ENCODE measurements at regions not wholly inside any gene's neighbourhood (a gene's known extent, or its start where the extent isn't known, plus 50 kb on each side); places are given as distances from the start of the nearest gene placed in this dataset.

GRCh38 chr14:50045837-50046236 lies 70.5 kb downstream of the VCPKMT start:
- no peak for DNase-seq (ENCODE audit: low spot score)
- H3K27ac ChIP-seq (ENCODE audit: low read depth in 1 of 2, low read length in 2 of 2), result peak overlapping the region; percentile 85 to 88
- peaks cover 11 to 31% (median 17%) of the 10 kb centered on the region in 4 donors for H3K4me1 ChIP-seq (ENCODE audit: control insufficient read depth in 4 of 4, insufficient read depth in 4 of 4, low read length in 3 of 4)
- peak overlapping the region; percentile 29 to 68 for H3K9ac ChIP-seq (ENCODE audit: low read depth in 1 of 2, low read length in 2 of 2)
- no peaks in the 10 kb centered on the region for H3K27me3 ChIP-seq (ENCODE audit: control insufficient read depth in 4 of 4, insufficient read depth in 4 of 4, low read length in 3 of 4)
- WGBS, result 98% methylated on average over 2 of the region's 2 CpGs
- no peaks in the 10 kb centered on the region for H3K36me3 ChIP-seq (ENCODE audit: control insufficient read depth in 4 of 4, insufficient read depth in 3 of 4, low read depth in 1 of 4, low read length in 3 of 4)
- TF ChIP-seq JUND (IDR thresholded peaks at IDR 0.05) (no peak), ATF3 (IDR thresholded peaks at IDR 0.05) (no peak), RXRA (IDR thresholded peaks at IDR 0.05) (no peak), RAD21 (IDR thresholded peaks at IDR 0.05) (no peak), TAF1 (conservative IDR thresholded peaks at IDR 0.05) (no peak), NR2F2 (IDR thresholded peaks at IDR 0.05) (no peak)
- H3K9me3 ChIP-seq (ENCODE audit: control insufficient read depth in 4 of 4, low read length in 3 of 4), result no peaks in the 10 kb centered on the region
- H3K4me3 ChIP-seq (ENCODE audit: low read depth in 1 of 3, low read length in 3 of 3), result no peak overlapping the region

- Histone ChIP-seq H3K9me3 (ENCODE audit: control insufficient read depth in 4 of 4, low read length in 3 of 4) (no peaks in the 10 kb centered on the region), H3K27me3 (ENCODE audit: control insufficient read depth in 4 of 4, insufficient read depth in 4 of 4, low read length in 3 of 4) (no peaks in the 10 kb centered on the region), H3K9ac (ENCODE audit: low read depth in 1 of 2, low read length in 2 of 2) (no peak overlapping the region), H3K36me3 (ENCODE audit: control insufficient read depth in 4 of 4, insufficient read depth in 3 of 4, low read depth in 1 of 4, low read length in 3 of 4) (no peaks in the 10 kb centered on the region), H3K27ac (ENCODE audit: low read depth in 1 of 2, low read length in 2 of 2) (peak overlapping the region; percentile 6 to 27), H3K4me1 (ENCODE audit: control insufficient read depth in 4 of 4, insufficient read depth in 4 of 4, low read length in 3 of 4) (peaks cover 11 to 29% (median 17%) of the 10 kb centered on the region in 4 donors), H3K4me3 (ENCODE audit: low read depth in 1 of 3, low read length in 3 of 3) (no peak overlapping the region)
- DNase-seq (ENCODE audit: low spot score), result no peak
- TF ChIP-seq FOXA2 (IDR thresholded peaks at IDR 0.05), result no peak
- peak; percentile 67 for TF ChIP-seq NR2F2 (IDR thresholded peaks at IDR 0.05)
- TF ChIP-seq YY1 (IDR thresholded peaks at IDR 0.05), result no peak
- TF ChIP-seq RXRA (IDR thresholded peaks at IDR 0.05), result peak; percentile 22 to 30
- peak; percentile 28 to 33 for TF ChIP-seq HNF4A (conservative IDR thresholded peaks at IDR 0.05)
- peak; percentile 22 for TF ChIP-seq MAX (IDR thresholded peaks at IDR 0.05)
- TF ChIP-seq SP1 (IDR thresholded peaks at IDR 0.05), result peak; percentile 70
- no peak for TF ChIP-seq JUND (IDR thresholded peaks at IDR 0.05)
These were observed 69.1 kb downstream of the VCPKMT start for GRCh38 chr14:50047274-50047676.

GRCh38 chr14:50049093-50049492 lies 67.3 kb downstream of the VCPKMT start:
- H3K9me3 ChIP-seq (ENCODE audit: control insufficient read depth in 4 of 4, low read length in 3 of 4), result no peaks in the 10 kb centered on the region
- peaks cover 9 to 23% (median 14%) of the 10 kb centered on the region in 4 donors for H3K4me1 ChIP-seq (ENCODE audit: control insufficient read depth in 4 of 4, insufficient read depth in 4 of 4, low read length in 3 of 4)
- H3K27me3 ChIP-seq (ENCODE audit: control insufficient read depth in 4 of 4, insufficient read depth in 4 of 4, low read length in 3 of 4), result no peaks in the 10 kb centered on the region
- H3K9ac ChIP-seq (ENCODE audit: low read depth in 1 of 2, low read length in 2 of 2), result no peak overlapping the region
- no peak for DNase-seq (ENCODE audit: low spot score)
- no peaks in the 10 kb centered on the region for H3K36me3 ChIP-seq (ENCODE audit: control insufficient read depth in 4 of 4, insufficient read depth in 3 of 4, low read depth in 1 of 4, low read length in 3 of 4)
- H3K4me3 ChIP-seq (ENCODE audit: low read depth in 1 of 3, low read length in 3 of 3), result no peak overlapping the region
- TF ChIP-seq FOXA2 (IDR thresholded peaks at IDR 0.05), result no peak
- no peak for TF ChIP-seq REST (IDR thresholded peaks at IDR 0.05)
- no peak for TF ChIP-seq NR2F2 (IDR thresholded peaks at IDR 0.05)
- TF ChIP-seq GABPA (IDR thresholded peaks at IDR 0.05 in 1 of 2, conservative IDR thresholded peaks at IDR 0.05 in 1 of 2), result no peak
- no peak for TF ChIP-seq YY1 (IDR thresholded peaks at IDR 0.05)
- no peak for TF ChIP-seq JUND (IDR thresholded peaks at IDR 0.05)
- TF ChIP-seq HNF4A (conservative IDR thresholded peaks at IDR 0.05), result no peak
- no peak for TF ChIP-seq RAD21 (IDR thresholded peaks at IDR 0.05)
- no peak for TF ChIP-seq HNF4G (IDR thresholded peaks at IDR 0.05)
- TF ChIP-seq CTCF (IDR thresholded peaks at IDR 0.05; ENCODE audit: low read depth, low read length, missing input control), result no peak
- no peak for TF ChIP-seq SP1 (IDR thresholded peaks at IDR 0.05)
- no peak overlapping the region for H3K27ac ChIP-seq (ENCODE audit: low read depth in 1 of 2, low read length in 2 of 2)
- WGBS, result 62% methylated on average over 4 of the region's 4 CpGs
